WTC11 (cell line): ENCODE measurements at regions not wholly inside any gene's neighbourhood (a gene's known extent, or its start where the extent isn't known, plus 50 kb on each side); places are given as distances from the start of the nearest gene placed in this dataset.

ENCODE experiments used
- ATF1 ChIP-seq: sonication (generic); formaldehyde crosslinking; IDR thresholded peaks from 2 replicates; pipeline ENCODE4 v1.8.1; 2023; ENCODE audit warnings: mild to moderate bottlenecking, moderate library complexity, missing genetic modification reagents
- CBFB ChIP-seq: sonication (generic); formaldehyde crosslinking; IDR thresholded peaks from 2 replicates; pipeline ENCODE4 v1.8.1; 2022; ENCODE audit warnings: mild to moderate bottlenecking, low read depth, missing genetic modification reagents
- CTCF ChIP-seq: fragments of 200-600 bp; IDR thresholded peaks from 2 replicates; pipeline ENCODE4 v1.8.0; 2022; ENCODE audit warnings: antibody characterized with exemption
- ZNF138 ChIP-seq: sonication (generic); formaldehyde crosslinking; conservative IDR thresholded peaks from 2 replicates; pipeline ENCODE4 v1.8.1; 2022; ENCODE audit warnings: mild to moderate bottlenecking, moderate library complexity, missing genetic modification reagents
- ZNF423 ChIP-seq: fragments of 250-450 bp; sonication (Bioruptor Pico); IDR thresholded peaks from 2 replicates; pipeline ENCODE4 v2.1.2; 2022; ENCODE audit warnings: mild to moderate bottlenecking, moderate library complexity
- TF ChIP-seq, protein P1 (sequence below): sonication (generic); formaldehyde crosslinking; IDR thresholded peaks from 2 replicates; pipeline ENCODE4 v1.8.0; 2023; ENCODE audit warnings: mild to moderate bottlenecking, missing genetic modification reagents
- TF ChIP-seq, protein P2 (sequence below): sonication (generic); formaldehyde crosslinking; IDR thresholded peaks from 2 replicates; pipeline ENCODE4 v1.8.0; 2022; ENCODE audit warnings: mild to moderate bottlenecking, missing genetic modification reagents
- TF ChIP-seq, protein P3 (sequence below): sonication (generic); formaldehyde crosslinking; IDR thresholded peaks from 2 replicates; pipeline ENCODE4 v1.8.1; 2023; ENCODE audit warnings: mild to moderate bottlenecking, missing genetic modification reagents
- TF ChIP-seq, protein P4 (sequence below): sonication (generic); formaldehyde crosslinking; IDR thresholded peaks from 2 replicates; pipeline ENCODE4 v1.8.1; 2022; ENCODE audit warnings: low read depth, mild to moderate bottlenecking, moderate library complexity, missing genetic modification reagents, borderline replicate concordance
- TF ChIP-seq, protein P5 (sequence below): sonication (generic); formaldehyde crosslinking; IDR thresholded peaks from 2 replicates; pipeline ENCODE4 v1.8.1; 2023; ENCODE audit warnings: mild to moderate bottlenecking, missing genetic modification reagents

DNA sequence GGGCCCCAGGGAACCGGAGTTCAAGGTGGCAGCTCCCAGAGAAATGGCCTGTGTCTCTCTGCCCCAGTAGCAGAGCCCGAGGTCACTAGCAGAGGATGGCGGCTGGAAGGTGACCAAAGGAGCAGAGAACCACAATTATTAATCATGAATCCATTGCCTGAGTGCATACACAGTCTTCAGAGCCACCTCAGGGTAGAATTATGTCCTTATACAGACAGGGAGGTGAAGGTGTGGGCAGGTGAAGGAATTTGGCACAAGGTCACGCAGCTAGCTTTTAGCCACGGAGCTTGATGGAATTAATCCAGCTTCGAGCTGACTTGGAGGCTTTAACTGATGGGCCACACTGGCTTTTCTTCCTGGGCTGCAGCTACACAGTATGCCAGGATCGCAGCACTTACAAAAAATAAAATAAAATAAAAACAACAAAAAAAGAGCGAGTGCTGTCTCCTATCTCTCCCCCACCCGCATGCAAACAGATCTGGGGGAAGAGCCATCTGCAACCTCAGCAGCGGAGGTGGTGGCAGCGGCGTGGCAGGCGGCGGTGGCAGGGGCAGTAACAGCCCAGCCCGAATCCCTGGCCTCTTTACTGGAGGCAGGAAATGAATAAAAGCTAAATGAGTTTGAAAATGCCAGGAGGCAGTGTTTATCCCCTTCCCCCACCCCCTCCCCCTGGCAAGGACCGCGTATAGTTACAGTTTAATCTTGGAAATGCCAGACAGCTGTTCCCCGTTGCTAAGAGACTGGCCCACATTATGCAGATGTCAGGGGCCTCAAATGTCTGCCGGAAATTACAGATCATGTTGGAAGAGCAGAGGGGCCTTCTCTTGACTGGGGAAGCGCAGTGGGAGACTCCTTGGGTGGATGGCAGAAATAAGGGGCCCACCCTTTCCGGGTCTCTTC lies 93.5 kb downstream of the LRRC74A start:
- TF ChIP-seq, protein P1, sequence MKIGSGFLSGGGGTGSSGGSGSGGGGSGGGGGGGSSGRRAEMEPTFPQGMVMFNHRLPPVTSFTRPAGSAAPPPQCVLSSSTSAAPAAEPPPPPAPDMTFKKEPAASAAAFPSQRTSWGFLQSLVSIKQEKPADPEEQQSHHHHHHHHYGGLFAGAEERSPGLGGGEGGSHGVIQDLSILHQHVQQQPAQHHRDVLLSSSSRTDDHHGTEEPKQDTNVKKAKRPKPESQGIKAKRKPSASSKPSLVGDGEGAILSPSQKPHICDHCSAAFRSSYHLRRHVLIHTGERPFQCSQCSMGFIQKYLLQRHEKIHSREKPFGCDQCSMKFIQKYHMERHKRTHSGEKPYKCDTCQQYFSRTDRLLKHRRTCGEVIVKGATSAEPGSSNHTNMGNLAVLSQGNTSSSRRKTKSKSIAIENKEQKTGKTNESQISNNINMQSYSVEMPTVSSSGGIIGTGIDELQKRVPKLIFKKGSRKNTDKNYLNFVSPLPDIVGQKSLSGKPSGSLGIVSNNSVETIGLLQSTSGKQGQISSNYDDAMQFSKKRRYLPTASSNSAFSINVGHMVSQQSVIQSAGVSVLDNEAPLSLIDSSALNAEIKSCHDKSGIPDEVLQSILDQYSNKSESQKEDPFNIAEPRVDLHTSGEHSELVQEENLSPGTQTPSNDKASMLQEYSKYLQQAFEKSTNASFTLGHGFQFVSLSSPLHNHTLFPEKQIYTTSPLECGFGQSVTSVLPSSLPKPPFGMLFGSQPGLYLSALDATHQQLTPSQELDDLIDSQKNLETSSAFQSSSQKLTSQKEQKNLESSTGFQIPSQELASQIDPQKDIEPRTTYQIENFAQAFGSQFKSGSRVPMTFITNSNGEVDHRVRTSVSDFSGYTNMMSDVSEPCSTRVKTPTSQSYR (CRISPR knock-in tag) = no peak
- TF ChIP-seq CTCF (no peak), ATF1 (CRISPR knock-in tag) (no peak), ZNF423 (no peak), CBFB (CRISPR knock-in tag) (no peak), ZNF138 (CRISPR knock-in tag) (no peak)
- TF ChIP-seq, protein P2, sequence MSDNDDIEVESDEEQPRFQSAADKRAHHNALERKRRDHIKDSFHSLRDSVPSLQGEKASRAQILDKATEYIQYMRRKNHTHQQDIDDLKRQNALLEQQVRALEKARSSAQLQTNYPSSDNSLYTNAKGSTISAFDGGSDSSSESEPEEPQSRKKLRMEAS (CRISPR knock-in tag) = no peak
- TF ChIP-seq, protein P3, sequence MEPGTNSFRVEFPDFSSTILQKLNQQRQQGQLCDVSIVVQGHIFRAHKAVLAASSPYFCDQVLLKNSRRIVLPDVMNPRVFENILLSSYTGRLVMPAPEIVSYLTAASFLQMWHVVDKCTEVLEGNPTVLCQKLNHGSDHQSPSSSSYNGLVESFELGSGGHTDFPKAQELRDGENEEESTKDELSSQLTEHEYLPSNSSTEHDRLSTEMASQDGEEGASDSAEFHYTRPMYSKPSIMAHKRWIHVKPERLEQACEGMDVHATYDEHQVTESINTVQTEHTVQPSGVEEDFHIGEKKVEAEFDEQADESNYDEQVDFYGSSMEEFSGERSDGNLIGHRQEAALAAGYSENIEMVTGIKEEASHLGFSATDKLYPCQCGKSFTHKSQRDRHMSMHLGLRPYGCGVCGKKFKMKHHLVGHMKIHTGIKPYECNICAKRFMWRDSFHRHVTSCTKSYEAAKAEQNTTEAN (CRISPR knock-in tag) = no peak
- TF ChIP-seq, protein P4, sequence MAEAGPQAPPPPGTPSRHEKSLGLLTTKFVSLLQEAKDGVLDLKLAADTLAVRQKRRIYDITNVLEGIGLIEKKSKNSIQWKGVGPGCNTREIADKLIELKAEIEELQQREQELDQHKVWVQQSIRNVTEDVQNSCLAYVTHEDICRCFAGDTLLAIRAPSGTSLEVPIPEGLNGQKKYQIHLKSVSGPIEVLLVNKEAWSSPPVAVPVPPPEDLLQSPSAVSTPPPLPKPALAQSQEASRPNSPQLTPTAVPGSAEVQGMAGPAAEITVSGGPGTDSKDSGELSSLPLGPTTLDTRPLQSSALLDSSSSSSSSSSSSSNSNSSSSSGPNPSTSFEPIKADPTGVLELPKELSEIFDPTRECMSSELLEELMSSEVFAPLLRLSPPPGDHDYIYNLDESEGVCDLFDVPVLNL (CRISPR knock-in tag) = no peak
- TF ChIP-seq, protein P5, sequence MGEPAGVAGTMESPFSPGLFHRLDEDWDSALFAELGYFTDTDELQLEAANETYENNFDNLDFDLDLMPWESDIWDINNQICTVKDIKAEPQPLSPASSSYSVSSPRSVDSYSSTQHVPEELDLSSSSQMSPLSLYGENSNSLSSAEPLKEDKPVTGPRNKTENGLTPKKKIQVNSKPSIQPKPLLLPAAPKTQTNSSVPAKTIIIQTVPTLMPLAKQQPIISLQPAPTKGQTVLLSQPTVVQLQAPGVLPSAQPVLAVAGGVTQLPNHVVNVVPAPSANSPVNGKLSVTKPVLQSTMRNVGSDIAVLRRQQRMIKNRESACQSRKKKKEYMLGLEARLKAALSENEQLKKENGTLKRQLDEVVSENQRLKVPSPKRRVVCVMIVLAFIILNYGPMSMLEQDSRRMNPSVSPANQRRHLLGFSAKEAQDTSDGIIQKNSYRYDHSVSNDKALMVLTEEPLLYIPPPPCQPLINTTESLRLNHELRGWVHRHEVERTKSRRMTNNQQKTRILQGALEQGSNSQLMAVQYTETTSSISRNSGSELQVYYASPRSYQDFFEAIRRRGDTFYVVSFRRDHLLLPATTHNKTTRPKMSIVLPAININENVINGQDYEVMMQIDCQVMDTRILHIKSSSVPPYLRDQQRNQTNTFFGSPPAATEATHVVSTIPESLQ (CRISPR knock-in tag) = no peak
